GM19328 (cell line): ENCODE measurements at regions not wholly inside any gene's neighbourhood (a gene's known extent, or its start where the extent isn't known, plus 50 kb on each side); places are given as distances from the start of the nearest gene placed in this dataset.
A peak's percentile ranks its signal among the peaks of the same experiment; 100 is the strongest.
"Not testable (repeated sequence)": the region's sequence is repeated elsewhere in the genome, so short reads cannot be mapped to it uniquely, and the experiment has no call there.

Experiments
- ATAC-seq: cut with Tn5 transposase; IDR thresholded peaks from one replicate; pipeline ENCODE4 v1.9.1; 2021; ENCODE audit warnings: mild to moderate bottlenecking, moderate library complexity; ENCODE audit not compliant: unreplicated experiment

DNA sequence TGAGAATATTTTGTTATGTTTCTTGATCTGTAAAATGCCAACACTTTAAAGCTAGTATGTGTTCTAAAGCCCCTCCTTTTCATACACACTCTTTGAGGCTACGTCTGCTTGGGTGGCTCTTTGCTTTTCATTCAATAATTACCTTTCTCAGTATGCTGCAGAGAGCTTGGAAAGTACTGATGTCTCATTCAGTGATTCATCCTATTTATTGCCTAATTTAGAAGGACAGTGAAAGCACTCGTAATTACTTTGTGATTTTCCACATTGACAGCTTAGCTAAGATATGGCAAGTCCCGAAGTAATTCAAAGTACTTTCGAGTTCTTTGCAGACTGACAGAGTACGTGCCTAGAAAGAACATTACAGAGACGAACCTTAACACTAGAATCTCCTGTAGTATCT lies 57.2 kb downstream of the BMP15 start:
- ATAC-seq = no peak

DNA sequence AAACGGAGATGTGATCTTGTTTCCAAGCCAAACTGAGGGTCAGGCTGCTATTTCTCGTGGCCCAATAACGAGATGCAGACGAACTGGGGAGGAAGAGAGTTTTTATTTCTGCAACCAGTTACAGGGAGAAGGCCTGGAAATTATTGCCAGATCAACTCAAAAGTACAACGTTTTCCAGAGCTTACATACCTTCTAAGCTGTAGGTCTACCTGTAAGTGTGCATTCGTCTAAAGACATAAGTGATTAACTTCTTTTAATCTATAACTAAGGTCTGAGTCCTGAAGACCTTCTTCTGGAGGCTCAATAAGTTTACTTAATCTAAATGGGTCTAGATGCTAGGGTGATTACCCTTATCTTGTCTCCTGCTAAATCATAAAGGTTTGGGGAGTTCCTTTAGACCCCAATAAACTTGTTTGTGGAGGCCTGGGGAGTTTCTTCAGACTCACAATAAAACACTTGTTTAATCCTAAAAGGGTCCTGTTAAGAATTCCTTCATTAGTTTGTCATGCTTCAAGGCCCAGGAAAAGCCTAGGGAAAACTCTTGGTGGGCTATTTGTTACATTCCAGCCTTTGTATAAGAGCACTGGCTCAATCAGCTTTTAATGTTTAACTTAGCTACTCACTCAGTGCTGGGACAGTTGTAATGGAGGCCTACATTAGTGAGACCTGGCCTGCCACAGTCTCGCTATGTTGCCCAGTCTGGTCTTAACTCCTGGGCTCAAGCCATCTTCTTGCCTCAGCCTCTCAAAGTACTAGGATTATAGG lies 58.5 kb downstream of the BMP15 start:
- ATAC-seq = not testable (repeated sequence)

DNA sequence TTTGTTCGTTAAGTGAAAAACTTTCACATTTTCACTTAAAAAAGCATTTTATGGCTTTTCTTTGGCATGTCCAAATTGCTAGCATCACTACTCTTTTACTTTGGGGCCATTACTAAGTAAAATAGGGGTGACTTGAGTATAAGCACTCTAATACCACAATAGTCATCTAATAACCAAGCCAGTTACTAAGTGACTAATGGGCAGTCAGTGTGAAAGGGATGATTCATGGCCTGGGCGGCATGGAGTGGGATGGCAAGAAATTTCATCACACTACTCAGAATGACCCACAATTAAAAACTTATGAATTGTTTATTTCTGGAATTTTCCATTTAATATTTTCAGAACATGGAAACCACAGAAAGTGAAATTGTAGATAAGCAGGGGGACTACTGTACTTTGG lies 60.9 kb downstream of the BMP15 start:
- no peak for ATAC-seq

DNA sequence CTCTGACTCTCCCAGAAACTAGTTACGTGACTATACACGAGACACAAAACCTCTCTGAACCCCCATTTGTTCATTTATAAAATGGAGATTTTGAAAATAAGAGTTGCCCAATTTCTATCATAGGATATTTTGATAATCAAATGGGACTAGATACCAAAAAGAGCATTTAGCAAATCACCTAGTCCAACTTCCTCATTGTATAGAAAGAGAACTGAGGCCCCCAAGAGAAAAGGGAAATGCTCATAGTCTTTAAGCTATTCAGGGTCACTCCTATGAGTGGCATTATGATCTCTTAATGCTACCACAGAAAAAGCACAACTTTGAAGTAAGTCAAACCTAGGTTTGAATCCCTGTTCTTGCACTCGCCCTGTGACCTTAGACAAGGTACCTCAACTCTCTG lies 62.7 kb downstream of the BMP15 start:
- ATAC-seq = no peak

DNA sequence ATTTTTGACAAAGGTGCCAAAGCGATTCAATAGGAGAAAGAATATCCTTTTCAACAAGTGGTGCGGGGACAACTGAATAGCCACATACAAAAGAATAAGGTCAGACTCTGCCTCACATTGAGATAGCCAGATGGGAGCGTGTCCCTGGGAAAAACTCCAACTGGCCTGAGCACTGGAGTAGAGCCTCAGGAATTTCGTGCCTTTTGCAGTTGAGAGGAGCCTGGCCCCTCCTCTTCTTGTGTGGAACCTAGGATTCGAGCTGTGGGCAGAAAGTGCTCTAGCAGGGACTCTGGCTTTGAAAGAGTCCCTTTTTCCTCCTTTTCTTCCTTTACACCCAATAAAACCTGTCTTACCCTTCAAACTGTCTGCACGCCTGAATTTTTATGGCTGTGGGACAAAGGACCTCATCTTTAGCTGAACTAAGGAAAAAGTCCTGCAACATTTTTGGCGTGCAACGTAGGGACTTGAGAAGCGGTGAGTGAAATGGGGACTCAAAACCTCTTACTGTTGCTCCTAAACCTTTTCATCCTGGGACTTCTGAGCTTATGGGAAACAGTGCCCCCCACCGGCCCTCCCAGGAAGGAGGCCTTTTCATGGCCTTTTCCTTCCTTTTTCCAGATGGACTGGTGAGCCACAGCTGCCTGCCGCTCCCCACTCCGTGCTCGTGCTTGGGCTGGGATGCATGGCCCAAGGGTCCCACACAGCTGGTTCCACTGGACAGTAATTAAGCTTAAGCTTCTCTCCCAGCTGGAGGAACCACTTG lies 68.6 kb downstream of the BMP15 start:
- ATAC-seq = no peak

DNA sequence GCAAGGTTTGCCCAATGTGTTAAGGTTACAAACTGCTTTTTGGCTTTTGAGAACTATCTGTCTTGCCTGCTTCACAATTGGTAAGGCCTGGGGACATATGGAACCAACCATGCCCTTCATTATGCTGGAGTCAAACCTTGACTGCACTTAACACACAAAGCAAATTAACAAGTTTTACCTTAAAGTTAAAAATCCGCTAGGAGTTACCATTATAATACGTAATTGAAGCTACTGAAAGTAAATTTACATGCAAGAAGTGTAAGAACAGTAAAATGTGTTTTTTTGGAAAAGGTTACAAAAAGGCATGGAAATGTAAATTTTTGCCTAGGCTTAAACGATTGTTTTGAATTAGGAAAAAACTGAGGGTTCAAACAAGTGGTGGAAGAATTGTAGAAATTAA lies 69.7 kb downstream of the BMP15 start:
- no peak for ATAC-seq

DNA sequence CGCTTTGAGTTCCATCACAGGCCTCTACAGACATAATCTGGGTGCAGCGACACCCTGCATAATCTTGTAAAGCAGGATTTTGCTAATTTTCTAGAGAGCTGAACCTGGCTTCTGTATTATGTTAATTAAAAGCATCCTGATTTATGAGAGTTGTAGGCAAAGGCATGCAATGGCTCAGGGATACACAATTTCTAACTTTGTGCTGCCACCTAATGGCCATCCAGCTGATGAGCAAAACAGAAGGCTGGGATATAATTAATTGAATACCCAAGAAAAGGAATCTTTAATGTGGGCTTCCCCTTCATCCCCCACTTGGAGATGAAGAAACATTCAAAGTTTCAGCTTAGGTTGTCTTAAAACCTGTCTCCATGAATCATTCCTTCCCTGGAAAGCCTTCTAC lies 78.1 kb downstream of the BMP15 start:
- ATAC-seq = no peak

DNA sequence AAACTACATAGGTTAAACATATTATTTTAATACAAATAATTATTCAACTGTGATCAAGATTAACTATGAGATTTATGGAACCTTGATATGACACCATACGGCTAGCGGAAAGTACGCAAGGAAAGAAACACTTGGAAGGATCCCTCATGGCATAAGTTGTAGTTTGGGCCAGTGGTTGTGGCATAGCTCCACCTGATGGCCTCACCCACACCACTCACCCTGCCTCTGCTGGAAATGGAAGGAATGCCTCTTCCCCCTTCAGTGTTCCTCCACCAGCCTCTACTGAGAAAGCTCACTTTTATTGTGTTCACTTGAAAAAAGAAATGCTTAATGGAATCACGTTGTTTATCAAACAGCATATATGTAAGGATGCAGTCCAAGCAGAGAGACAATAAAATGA lies 86.4 kb downstream of the BMP15 start:
- ATAC-seq = no peak

DNA sequence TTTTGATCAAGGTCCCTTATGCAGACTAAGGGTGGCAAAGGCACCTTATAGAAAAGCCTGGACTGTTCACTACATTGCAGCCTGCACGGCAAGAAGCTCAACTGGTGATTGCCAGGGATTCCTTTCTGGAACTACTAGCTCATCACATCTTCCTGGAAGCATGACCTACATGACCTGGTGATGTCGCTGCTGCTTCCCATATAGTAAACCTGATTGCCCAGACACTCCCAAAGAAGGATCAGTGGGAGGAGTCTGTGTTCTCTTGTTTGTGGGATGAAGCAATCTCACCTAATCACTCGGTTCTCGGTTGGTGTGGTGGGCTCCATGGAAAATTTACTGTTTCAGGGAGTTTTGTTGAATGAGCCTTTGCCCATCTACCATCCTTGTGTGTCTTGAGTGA lies 89.8 kb downstream of the BMP15 start:
- not testable (repeated sequence) for ATAC-seq

DNA sequence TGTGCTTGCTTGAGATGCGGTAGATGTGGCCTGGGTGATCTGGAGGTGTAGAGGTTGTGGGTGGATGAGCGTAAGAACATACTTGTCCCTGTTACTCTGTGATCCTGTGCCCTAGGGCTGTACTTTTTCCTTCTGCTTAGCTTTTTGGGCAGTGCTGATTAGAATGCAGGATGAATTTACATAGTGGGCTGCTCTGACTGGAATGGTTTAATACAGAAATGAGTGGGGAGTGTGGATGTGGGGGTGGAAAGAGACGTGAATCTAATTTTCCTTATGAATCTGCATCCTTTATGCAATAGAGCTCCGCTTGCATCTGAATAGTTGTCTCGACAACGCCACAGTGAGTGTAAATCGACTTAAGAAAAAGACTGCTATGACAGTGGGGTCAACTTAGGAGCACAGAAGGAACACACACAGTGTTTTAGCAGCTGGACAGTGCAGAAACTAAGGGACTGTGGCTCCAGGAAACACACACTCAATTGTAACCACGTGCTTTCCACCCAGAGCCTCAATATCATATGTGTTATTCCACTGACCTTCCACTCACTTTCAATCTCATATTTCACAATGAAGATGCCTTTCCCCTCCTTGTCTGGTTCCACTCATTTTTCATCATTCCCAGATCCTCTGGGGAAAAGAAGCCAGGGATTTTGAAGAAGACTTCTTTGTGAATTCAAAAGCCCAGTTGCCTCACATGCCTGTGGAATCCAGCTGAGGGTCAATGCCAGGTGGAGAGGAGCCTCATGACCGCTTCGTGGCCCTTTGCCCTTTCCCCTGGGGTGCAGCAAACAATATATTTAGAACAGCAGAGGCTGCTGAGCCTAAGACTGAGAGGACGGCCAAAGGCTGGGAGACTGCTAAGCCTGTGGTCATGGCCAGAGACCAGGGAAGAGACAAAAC lies 91.4 kb downstream of the BMP15 start:
- not testable (repeated sequence) for ATAC-seq

DNA sequence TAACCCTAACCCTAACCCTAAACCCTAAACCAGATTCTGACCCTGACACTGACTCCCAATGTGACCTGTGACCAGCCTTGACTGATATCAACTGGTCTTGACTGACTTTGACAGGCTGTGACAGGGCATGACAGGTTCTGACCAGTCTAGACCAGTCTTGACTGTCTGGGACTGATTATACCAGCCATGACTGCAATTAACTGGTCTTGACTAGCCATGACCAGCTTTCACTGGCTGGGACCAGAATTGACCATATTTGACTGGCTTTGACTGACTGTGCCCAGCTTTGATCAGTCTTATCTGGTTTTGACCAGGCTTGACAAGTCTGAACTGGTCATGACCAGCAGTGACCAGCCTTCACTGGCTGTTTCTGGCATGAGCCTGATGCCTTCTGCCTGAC lies 95.5 kb downstream of the BMP15 start:
- ATAC-seq = no peak

DNA sequence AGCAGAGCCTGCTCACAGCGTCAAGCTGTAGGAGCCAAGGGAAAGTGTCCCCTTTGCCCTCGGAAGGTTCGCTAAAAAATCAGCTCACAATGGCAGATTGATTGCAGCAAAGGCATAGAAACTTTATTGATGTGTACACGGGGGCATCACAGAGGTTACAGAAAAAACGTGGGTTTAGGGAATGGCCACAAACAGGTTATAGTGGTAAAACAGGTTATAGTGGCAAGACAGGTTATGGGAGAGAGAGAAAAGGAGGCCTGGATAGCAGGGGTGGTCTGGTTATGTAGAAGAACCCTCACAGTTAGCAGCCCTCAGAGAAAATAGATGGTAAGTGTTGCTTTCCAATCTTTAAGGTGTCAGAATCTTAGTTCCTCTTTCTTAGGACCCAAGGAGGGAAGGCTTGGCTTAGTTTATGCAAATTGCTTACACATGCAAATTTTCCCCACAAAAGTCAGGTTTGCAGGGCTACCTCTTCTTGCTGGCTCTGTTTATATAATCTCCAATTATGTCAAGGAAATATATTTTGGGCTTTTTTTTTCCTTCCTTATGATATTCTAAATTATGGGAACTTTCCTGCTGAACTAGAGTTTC lies 113.7 kb downstream of the BMP15 start:
- peak; percentile 67 for ATAC-seq

DNA sequence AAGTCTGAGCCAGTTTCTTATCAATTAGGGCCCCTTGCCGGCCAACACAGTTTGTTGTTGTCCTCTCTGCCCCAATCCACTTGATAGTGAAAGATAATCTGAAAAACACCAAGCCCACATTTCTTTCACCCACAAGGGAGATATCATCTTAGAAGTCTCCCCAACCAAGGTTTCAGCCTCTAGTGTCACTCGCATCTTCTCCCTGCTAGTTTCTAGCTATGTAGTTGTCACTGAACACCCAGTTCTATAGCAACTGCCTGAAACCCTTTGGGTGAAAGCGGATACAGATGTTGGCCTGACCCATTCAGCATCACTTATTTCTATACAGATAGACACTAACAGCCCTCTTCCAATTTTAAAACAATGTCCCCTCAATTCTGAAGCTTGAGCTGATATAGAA lies 116.3 kb downstream of the BMP15 start:
- no peak for ATAC-seq

DNA sequence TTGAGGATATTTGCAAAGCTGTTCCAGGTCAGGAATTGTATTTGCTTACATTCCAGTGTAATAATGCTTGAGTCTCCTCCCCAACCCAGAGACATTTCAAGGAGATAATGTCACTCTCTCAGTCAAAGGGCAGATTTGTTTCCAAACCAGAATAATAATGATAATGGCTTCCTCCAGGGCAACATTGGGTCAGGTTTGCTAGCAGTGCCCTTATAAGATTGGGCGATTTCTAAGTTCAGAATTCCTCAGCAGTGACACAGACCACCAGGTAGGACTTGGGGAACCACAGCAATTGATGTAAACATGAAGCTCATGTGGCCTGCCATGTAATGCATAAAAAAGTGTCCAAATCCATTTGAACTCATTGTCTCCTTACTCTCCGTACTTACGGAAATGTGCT lies 125.2 kb downstream of the BMP15 start:
- ATAC-seq = no peak

DNA sequence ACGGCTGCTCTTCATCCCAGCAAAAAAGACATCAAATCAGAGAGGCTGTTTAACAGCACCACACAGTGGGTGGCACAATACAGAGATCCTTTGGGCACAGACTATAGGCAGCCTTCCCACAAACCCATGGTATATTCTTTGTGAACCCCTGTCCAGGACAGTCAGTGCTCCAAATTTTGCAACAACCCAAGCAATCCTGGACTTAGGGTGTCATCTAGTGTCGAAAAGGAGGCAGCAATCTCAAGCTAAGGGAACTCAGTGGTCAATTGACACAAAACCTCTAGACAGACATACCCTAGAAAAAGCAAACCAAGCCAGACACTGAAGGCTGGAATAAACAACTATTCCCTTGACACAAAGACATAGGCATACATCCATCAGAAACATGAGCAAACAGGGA lies 137.4 kb downstream of the BMP15 start:
- no peak for ATAC-seq

DNA sequence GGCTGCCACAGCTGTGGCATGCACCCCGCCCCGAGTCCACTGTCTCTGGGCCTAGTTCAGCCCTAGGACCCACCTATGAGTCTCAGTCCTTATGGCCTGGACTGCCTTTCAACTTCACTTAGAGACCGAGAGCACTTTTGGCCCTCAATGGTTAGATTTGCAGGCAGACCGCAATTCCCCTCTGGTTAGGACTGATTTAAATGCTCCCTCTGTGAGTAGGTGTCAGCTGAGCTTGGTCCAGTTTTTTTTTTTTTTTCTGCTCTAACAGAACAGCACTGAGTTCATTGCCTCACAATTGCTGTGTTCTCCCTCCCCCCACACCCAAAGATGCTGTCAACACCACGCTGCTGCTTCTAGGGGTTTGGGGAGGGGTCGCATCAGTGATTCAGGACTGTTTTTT lies 143.2 kb downstream of the BMP15 start:
- ATAC-seq = no peak

DNA sequence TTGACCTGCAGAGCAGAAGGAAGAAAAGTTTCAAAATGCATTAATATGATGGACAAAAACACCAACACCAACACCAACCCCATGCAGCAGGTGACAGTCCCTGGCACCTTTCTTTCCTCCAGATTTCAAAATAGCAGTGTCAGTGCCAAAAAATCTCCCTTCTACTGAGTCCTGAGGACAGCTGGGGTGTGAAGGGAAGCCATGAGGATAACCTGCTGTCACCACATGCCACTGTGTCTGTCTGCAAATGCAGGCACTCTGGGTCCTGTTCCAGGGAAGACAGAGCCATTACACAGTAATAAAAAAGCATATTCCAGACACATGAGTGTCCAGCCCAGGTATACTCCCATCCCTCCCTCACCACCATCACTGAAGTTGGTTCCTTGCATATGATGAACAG lies 187.5 kb downstream of the BMP15 start:
- no peak for ATAC-seq

DNA sequence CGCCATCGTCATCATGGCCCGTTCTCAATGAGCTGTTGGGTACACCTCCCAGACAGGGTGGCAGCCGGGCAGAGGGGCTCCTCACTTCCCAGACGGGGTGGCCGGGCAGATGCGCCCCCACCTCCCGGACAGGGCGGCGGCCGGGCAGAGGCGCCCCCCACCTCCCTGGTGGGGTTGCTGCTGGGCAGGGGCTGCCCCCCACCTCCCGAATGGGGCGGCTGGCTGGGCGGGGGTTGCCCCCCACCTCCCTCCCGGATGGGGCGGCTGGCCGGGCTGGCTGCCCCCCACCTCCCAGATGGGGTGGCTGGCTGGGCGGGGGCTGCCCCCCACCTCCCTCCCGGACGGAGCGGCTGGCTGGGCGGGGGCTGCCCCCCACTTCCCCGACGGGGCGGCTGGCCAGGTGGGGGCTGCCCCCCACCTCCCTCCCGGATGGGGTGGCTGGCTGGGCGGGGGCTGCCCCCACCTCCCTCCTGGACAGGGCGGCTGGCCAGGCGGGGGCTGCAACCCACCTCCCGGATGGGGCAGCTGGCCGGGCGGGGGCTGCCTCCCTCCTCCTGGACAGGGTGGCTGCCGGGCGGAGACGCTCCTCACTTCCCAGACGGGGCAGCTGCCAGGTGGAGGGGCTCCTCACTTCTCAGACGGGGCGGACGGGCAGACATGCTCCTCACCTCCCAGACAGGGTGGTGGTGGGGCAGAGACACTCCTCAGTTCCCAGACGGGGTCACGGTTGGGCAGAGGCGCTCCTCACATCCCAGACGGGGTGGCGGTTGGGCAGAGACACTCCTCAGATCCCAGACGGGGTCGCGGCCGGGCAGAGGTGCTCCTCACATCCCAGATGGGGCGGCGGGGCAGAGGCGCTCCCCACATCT lies 208.8 kb downstream of the BMP15 start:
- not testable (repeated sequence) for ATAC-seq

DNA sequence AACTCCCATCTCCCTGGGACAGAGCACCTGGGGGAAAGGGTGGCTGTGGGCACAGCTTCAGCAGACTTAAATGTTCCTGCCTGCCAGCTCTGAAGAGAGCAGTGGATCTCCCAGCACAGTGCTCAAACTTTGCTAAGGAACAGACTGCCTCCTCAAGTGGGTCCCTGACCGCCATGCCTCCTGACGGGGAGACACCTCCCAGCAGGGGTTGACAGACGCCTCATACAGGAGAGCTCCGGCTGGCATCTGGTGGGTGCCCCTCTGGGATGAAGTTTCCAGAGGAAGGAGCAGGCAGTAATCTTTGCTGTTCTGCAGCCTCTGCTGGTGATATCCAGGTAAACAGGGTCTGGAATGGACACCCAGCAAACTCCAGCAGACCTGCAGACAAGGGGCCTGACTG lies 206.9 kb upstream of the NUDT10 start:
- ATAC-seq = not testable (repeated sequence)

DNA sequence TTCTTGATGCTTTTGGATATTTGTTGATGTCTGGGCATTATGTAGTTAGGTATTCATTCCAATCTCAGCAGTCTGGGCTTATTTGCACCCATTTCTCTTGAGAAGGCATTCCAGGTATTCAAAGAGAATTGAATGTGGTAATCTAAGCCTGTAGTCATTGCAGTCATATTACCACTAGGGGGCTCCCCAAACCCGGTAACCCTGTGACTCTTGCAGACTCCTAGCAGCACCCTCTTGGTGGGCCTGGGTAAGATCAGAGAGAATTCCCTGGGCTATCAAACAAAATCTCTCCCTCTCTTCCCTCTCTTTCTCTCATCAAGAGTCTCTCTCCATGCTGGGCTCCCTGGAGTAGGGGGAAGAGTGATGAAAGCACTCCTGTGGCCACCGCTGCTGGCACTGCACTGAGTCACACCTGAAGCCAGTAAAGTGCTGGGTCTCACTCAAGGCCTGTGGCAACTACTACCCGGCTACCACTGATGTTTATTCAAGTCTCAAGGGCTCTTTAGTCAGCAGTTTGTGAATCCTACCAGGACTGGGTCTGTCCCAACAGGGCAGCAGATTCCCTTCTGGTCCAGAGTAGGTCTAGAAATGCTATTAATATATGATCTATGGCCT lies 187.7 kb upstream of the NUDT10 start:
- ATAC-seq = peak; percentile 69
